Right cardiac atrium (tissue), 5 donors: ENCODE measurements at regions not wholly inside any gene's neighbourhood (a gene's known extent, or its start where the extent isn't known, plus 50 kb on each side); places are given as distances from the start of the nearest gene placed in this dataset.

Source experiments
- ATAC-seq, 2 donors: fragments of 200-7000 bp; cut with Tn5 transposase; one replicate each; pipeline versions ENCODE4 v1.8.0 to v1.9.1; 2020; ENCODE audit warnings: moderate library complexity in 2 of 2, mild to moderate bottlenecking in 1 of 2
- DNase-seq, 3 donors: peaks; one replicate each; pipeline ENCODE4 v3.0.0-alpha.2; 2020
- H3K27ac ChIP-seq: one replicate; pipeline ENCODE4 v1.5.1; 2013; ENCODE audit warnings: mild to moderate bottlenecking, low read length, control low read depth, moderate library complexity
- H3K27me3 ChIP-seq: one replicate; pipeline ENCODE4 v1.6.1; 2013; ENCODE audit not compliant: control insufficient read depth, insufficient read depth
- H3K4me1 ChIP-seq: one replicate; pipeline ENCODE4 v1.6.1; 2013; ENCODE audit warnings: low read length; ENCODE audit not compliant: control insufficient read depth, insufficient read depth
- H3K4me3 ChIP-seq: one replicate; pipeline ENCODE4 v1.5.1; 2013; ENCODE audit warnings: low read length, control low read depth
- H3K9me3 ChIP-seq: one replicate; pipeline ENCODE4 v1.6.1; 2013; ENCODE audit warnings: low read length; ENCODE audit not compliant: control insufficient read depth
- WGBS: extraction: QIAGEN DNeasy Blood & Tissue Kit; methylation state at CpG from one replicate; pipeline ENCODE4 v1.1.7; 2013; 5-methylcytosine and 5-hydroxymethylcytosine counted together
- intact Hi-C, 4 donors: fragments of 100-400 bp; cut with DNase I; formaldehyde crosslinking; loops; one replicate each; pipeline versions ENCODE4 v1.11.0 to v1.14.0; 2022 to 2023
- donor health status: healthy with polysubstance abuse.
- donor health status: DM: no; HTN: yes; CAD: no.
- donor health status: DM: no; HTN: no; CAD: no.
- donor health status: DM: no; HTN: yes; CAD: no; lungs with severe emphysema.
- donor health status: DM: yes; HTN: yes; CAD: no.

DNA sequence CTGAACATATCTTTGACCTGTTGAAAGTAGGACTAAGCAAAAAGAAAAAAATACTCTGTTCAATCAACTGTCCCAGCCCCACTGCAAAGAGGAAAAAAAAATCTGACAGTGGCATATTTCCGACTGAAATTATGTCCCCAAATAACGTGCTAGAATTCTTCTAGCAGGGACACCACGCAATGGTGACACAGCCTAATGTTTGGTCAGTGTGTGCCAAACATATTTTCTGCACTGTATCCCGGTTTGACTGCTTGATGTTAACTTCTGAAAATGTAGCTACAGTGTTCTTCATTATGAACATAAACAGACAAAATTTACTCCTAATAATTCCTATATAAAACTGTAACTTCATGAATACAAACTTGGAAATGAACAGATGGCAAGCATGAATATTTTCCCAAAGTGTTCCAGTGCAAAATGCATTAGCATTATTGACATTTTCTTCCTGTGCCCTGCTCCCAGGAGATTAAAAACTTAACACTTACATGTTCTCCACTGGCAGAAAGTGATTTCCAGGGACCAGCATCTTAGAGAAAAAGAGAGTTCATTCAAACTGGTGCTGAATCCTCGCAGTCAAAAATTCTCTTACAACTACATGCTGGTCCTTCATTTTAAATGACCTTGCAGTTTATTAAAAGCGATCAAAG lies 72.4 kb upstream of the SYT1 start:
- WGBS: 74% methylated on average over 6 of the region's 6 CpGs
- H3K27ac ChIP-seq: no peak overlapping the region
- no peaks in the 10 kb centered on the region for H3K9me3 ChIP-seq
- H3K4me3 ChIP-seq: no peak overlapping the region
- no peak for ATAC-seq
- no peaks in the 10 kb centered on the region for H3K27me3 ChIP-seq
- no peaks in the 10 kb centered on the region for H3K4me1 ChIP-seq
- intact Hi-C loops: no loop called here
- no peak for DNase-seq

DNA sequence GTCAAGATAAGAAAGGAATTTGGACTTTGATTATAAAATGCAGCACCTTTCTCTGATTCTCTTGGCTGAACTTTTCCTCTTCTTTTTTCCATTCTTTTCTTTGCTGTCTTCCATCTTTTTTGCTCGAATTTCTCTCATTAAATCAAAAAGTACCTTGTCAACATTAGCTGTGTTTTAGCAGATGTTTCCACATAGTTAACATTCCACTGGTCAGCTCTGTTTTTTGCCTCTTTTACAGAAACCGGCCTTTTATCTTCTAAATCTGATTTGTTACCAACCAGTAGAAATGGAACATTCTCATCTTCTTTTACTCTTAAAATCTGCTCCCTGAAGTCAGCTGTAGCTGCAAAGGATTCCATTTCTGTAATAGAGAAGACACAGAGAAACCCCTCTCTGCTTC lies 71.1 kb upstream of the SYT1 start:
- Histone ChIP-seq H3K27me3 (no peaks in the 10 kb centered on the region), H3K4me1 (no peaks in the 10 kb centered on the region), H3K27ac (no peak overlapping the region), H3K4me3 (no peak overlapping the region), H3K9me3 (no peaks in the 10 kb centered on the region)
- 51% methylated on average over 2 of the region's 2 CpGs for WGBS
- intact Hi-C loops: no loop called here
- DNase-seq (no peak), ATAC-seq (no peak)

DNA sequence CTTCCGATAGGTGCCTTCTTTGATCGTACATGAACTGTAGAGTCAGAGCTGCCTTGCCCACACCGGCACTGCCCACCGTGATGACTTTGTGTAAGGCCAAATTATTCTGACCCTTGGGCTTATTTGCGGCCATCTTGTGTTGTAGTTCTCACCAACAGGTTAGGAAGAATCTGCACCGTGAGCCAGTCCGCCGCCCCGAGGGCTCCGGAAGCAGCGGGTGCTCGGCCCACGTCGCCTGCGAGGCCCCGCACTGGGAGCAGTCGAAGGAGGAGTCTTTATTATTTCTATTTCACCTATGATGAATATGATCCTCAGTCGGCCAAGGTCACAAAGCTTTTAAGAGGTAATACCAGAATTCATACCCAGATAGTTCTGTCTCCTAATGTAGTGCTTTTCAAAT lies 70.6 kb upstream of the SYT1 start:
- DNase-seq (peak in 1 of 3 donors; percentile 10), ATAC-seq (no peak)
- Histone ChIP-seq H3K4me3 (no peak overlapping the region), H3K27me3 (no peaks in the 10 kb centered on the region), H3K9me3 (no peaks in the 10 kb centered on the region), H3K4me1 (no peaks in the 10 kb centered on the region), H3K27ac (no peak overlapping the region)
- WGBS: 96% methylated on average over 18 of the region's 18 CpGs
- intact Hi-C loops: no loop called here

DNA sequence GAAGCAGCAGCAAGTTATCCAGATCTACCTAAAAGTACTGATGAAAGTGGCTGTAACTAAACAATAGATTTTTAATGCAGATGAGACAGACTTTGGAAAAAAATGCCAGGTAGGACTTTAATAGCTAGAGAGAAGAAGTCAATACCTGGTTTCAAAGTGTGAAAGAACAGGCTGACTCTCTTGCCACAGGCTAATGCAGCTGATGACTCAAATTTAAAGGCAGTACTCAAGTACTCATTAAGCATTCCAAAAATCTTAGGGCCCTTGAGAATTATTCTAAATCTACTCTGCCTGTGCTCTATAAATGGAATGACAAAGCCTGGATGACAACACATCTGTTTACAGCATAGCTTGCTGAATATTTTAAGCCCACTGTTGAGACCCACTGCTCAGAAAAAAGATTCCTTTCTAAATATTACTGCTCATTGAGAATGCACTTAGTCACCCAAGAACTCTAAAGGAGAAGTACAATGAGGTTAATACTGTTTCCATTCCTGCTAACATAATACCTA lies 68.6 kb upstream of the SYT1 start:
- Histone ChIP-seq H3K27me3 (no peaks in the 10 kb centered on the region), H3K4me1 (no peaks in the 10 kb centered on the region), H3K27ac (no peak overlapping the region), H3K9me3 (no peaks in the 10 kb centered on the region), H3K4me3 (no peak overlapping the region)
- DNase-seq (no peak), ATAC-seq (no peak)
- intact Hi-C loops: no loop called here

DNA sequence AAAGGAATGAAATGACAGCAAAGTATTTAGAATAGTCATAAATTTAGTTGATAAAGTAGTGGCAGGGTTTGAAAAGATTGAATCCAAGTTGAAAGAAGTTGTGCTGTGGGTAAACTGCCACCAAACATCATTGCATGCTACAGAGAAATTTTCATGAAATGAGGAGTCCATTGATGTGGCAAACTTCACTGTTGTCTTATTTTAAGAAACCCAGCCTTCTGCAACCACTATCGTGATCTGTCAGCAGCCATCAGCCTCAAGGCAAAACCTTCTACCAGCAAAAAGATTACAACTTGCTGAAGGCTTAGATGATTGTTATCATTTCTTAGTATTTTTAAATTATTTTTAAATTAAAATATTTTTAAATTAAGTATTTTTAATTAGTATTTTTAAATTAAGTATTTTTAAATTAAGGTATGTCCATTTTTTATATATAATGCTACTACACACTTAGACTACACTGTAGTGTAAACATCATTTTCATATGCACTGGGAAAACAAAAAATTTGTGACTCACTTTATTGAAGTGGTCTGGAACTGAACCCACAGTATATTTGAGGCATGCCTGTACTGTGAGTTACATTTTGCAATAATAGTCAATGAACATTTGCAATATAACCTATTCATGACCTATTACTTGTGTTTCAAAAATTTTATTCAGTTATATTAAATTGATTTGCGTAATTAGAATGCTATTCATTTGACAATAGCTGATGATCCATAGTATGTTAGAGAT lies 67.2 kb upstream of the SYT1 start:
- intact Hi-C loops: no loop called here
- 89% methylated on average over 2 of the region's 2 CpGs for WGBS
- no peaks in the 10 kb centered on the region for H3K27me3 ChIP-seq

DNA sequence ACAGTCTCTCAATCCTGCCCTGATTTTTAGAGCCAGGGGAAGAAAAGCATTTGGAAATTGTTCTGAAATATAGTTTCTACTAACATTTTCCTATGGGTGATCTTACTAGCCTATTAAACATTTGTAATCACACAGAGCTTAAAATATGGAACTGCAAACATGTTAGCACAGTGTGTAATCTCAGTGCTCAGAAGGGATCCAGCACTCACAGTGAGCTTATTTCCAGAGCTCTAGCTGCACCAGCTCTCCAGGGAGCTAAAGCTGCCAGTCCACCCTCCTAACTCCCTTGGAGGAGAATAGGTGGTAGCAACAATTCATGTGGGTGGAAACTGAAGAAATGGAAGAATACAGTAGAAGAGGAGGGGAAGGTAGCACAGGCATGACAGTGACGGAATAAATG lies 64.9 kb upstream of the SYT1 start:
- H3K27ac ChIP-seq: no peak overlapping the region
- intact Hi-C loops: no loop called here
- no peaks in the 10 kb centered on the region for H3K27me3 ChIP-seq
- no peaks in the 10 kb centered on the region for H3K9me3 ChIP-seq
- no peak overlapping the region for H3K4me3 ChIP-seq
- DNase-seq: no peak
- no peak for ATAC-seq
- no peaks in the 10 kb centered on the region for H3K4me1 ChIP-seq
- 79% methylated on average over 1 of the region's 1 CpG for WGBS

More for the DNA sequence above, 67.2 kb upstream of the SYT1 start:
- Histone ChIP-seq H3K9me3 (no peaks in the 10 kb centered on the region), H3K4me1 (no peaks in the 10 kb centered on the region), H3K27ac (no peak overlapping the region), H3K4me3 (no peak overlapping the region)
- ATAC-seq (no peak), DNase-seq (no peak)

DNA sequence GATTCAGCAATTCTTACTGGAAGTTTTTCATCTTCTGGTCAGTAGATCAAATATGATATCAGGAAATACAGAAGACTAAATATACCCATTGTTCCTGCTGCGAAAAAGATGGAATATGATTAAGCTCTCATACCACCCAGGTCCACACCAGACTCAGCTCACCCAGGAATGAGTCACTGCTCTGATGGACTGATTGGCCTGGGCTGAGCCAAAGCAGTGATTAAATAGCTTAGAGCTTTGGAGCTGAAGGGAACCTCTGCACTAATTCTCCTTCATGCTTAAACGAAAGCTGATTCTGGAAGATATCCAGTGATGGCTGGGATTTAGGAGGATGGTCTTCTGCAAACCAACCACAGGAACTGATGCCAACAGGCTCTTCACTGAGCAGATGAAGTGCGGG lies 62.0 kb upstream of the SYT1 start:
- DNase-seq (no peak), ATAC-seq (no peak)
- Histone ChIP-seq H3K9me3 (no peaks in the 10 kb centered on the region), H3K27ac (no peak overlapping the region), H3K4me1 (no peaks in the 10 kb centered on the region), H3K27me3 (no peaks in the 10 kb centered on the region), H3K4me3 (no peak overlapping the region)
- 81% methylated on average over 3 of the region's 3 CpGs for WGBS
- intact Hi-C loops: no loop called here

DNA sequence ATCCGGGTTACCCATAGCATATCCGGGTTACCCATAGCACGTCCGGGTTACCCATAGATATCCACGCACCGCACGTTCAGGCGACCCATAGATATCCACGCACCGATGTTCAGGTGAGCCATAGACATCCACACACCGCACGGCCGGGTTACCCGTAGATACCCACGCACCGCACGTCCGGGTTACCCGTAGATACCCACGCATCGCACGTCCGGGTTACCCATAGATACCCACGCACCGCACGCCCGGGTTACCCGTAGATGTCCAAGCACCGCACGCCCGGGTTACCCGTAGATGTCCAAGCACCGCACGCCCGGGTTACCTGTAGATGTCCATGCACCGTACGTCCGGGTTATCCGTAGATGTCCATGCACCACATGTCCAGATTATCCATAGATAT lies 60.3 kb upstream of the SYT1 start:
- 94% methylated on average over 39 of the region's 39 CpGs for WGBS
- no peaks in the 10 kb centered on the region for H3K9me3 ChIP-seq
- no peaks in the 10 kb centered on the region for H3K4me1 ChIP-seq
- peak in 2 of 3 donors; percentile 30 to 32 for DNase-seq
- no peaks in the 10 kb centered on the region for H3K27me3 ChIP-seq
- intact Hi-C loops: no loop called here
- H3K27ac ChIP-seq: no peak overlapping the region
- no peak for ATAC-seq
- H3K4me3 ChIP-seq: no peak overlapping the region
